ENCODE measurements at regions not wholly inside any gene's neighbourhood (a gene's known extent, or its start where the extent isn't known, plus 50 kb on each side); places are given as distances from the start of the nearest gene placed in this dataset.

DNA sequence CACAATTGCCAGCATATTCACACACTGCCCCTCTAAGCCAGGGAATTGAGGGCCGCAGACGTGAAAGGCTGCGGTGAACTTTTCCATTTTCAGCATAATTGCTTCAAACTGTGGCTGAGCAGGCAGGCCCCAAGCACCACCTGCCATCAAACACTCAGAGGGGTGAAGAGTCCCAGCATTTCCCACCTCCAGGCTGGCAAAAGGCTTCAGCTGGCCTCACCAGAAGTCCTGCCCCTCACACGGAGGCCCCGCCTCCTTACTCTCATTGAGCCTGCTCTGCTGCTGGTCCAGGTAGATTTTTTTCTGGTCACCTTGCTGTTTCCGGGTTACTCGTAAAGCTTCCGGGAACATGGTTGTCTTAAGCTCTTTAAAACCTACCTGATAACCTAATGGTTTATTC, 52.0 kb upstream of the PRELID3B start (continued):
- TF ChIP-seq, protein P1, sequence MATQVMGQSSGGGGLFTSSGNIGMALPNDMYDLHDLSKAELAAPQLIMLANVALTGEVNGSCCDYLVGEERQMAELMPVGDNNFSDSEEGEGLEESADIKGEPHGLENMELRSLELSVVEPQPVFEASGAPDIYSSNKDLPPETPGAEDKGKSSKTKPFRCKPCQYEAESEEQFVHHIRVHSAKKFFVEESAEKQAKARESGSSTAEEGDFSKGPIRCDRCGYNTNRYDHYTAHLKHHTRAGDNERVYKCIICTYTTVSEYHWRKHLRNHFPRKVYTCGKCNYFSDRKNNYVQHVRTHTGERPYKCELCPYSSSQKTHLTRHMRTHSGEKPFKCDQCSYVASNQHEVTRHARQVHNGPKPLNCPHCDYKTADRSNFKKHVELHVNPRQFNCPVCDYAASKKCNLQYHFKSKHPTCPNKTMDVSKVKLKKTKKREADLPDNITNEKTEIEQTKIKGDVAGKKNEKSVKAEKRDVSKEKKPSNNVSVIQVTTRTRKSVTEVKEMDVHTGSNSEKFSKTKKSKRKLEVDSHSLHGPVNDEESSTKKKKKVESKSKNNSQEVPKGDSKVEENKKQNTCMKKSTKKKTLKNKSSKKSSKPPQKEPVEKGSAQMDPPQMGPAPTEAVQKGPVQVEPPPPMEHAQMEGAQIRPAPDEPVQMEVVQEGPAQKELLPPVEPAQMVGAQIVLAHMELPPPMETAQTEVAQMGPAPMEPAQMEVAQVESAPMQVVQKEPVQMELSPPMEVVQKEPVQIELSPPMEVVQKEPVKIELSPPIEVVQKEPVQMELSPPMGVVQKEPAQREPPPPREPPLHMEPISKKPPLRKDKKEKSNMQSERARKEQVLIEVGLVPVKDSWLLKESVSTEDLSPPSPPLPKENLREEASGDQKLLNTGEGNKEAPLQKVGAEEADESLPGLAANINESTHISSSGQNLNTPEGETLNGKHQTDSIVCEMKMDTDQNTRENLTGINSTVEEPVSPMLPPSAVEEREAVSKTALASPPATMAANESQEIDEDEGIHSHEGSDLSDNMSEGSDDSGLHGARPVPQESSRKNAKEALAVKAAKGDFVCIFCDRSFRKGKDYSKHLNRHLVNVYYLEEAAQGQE (IDR thresholded peaks at IDR 0.05; ENCODE audit: unreplicated experiment) = no peak
- TF ChIP-seq STAT1 (IDR thresholded peaks at IDR 0.05; ENCODE audit: unreplicated experiment) (no peak), NANOG (IDR thresholded peaks at IDR 0.05; ENCODE audit: borderline replicate concordance) (no peak), ZNF114 (CRISPR knock-in tag; IDR thresholded peaks at IDR 0.05) (no peak), EZH2 (IDR thresholded peaks at IDR 0.05; ENCODE audit: low read depth, unreplicated experiment) (no peak), ZNF331 (CRISPR knock-in tag; IDR thresholded peaks at IDR 0.05; ENCODE audit: low read depth) (no peak), EZH2phosphoT487 (IDR thresholded peaks at IDR 0.05; ENCODE audit: unreplicated experiment) (no peak), CREB1 (CRISPR knock-in tag; IDR thresholded peaks at IDR 0.05; ENCODE audit: low read depth) (no peak)
- TF ChIP-seq, protein P2, sequence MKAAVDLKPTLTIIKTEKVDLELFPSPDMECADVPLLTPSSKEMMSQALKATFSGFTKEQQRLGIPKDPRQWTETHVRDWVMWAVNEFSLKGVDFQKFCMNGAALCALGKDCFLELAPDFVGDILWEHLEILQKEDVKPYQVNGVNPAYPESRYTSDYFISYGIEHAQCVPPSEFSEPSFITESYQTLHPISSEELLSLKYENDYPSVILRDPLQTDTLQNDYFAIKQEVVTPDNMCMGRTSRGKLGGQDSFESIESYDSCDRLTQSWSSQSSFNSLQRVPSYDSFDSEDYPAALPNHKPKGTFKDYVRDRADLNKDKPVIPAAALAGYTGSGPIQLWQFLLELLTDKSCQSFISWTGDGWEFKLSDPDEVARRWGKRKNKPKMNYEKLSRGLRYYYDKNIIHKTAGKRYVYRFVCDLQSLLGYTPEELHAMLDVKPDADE (IDR thresholded peaks at IDR 0.05) = no peak
- TF ChIP-seq, protein P3, sequence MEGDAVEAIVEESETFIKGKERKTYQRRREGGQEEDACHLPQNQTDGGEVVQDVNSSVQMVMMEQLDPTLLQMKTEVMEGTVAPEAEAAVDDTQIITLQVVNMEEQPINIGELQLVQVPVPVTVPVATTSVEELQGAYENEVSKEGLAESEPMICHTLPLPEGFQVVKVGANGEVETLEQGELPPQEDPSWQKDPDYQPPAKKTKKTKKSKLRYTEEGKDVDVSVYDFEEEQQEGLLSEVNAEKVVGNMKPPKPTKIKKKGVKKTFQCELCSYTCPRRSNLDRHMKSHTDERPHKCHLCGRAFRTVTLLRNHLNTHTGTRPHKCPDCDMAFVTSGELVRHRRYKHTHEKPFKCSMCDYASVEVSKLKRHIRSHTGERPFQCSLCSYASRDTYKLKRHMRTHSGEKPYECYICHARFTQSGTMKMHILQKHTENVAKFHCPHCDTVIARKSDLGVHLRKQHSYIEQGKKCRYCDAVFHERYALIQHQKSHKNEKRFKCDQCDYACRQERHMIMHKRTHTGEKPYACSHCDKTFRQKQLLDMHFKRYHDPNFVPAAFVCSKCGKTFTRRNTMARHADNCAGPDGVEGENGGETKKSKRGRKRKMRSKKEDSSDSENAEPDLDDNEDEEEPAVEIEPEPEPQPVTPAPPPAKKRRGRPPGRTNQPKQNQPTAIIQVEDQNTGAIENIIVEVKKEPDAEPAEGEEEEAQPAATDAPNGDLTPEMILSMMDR (conservative IDR thresholded peaks at IDR 0.05; ENCODE audit: low read depth in 2 of 2) = no peak
